A549 (cell line): ENCODE measurements at regions not wholly inside any gene's neighbourhood (a gene's known extent, or its start where the extent isn't known, plus 50 kb on each side); places are given as distances from the start of the nearest gene placed in this dataset.

Experiments
- CBX2 ChIP-seq: fragments of 200-600 bp; sonication (generic); IDR thresholded peaks from 2 replicates; pipeline ENCODE4 v1.6.1; 2016; ENCODE audit warnings: low read depth, mild to moderate bottlenecking, borderline replicate concordance
- POLR2A ChIP-seq: IDR thresholded peaks from 2 replicates; pipeline ENCODE4 v1.6.1; 2012; ENCODE audit warnings: mild to moderate bottlenecking, low read length

DNA sequence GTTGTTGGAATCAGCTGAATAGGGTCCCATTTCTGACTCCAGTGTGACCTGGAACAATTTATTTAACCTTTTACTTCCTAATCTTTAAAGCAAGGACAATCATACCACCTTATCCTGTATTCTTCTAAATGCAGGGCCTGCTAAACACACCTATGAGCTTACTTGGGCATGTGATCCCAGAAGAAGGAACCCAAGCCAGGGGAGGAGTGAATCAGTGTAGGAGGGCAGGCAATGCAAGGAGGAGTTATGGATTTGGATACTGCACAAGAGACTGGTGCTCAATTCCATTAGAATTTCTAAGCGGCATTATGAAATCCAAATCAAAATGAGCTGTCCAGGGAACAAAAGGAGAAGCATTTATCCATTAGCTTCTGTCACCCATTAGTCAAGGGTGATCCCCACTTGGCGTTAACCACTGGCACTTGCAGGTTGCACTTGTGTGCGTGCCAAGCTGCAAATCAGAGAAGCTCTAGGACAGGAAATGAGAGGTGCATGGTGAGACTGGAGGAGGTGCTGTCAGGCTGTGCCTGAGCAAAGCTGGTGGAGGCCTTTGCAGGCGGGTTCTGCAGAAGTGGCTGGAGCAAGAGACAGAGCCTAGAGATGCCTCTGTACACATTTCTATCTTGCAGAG, 297.2 kb upstream of the PLXNA2 start:
- TF ChIP-seq CBX2: no peak
- TF ChIP-seq POLR2A: no peak
